ENCODE measurements at regions not wholly inside any gene's neighbourhood (a gene's known extent, or its start where the extent isn't known, plus 50 kb on each side); places are given as distances from the start of the nearest gene placed in this dataset.
"Not testable (repeated sequence)": the region's sequence is repeated elsewhere in the genome, so short reads cannot be mapped to it uniquely, and the experiment has no call there.

GRCh38 chr5:60036192-60036938 lies 142.8 kb upstream of the PDE4D start:
- no peak for DNase-seq

- DNase-seq, result no peak
Observed at GRCh38 chr5:60026161-60026560, 132.6 kb upstream of the PDE4D start.

- no peak for DNase-seq
Observed at GRCh38 chr5:60024104-60024503, 130.6 kb upstream of the PDE4D start.

- no peak for DNase-seq
Observed at GRCh38 chr5:60023255-60023654, 129.7 kb upstream of the PDE4D start.

GRCh38 chr5:60020457-60020856 lies 126.9 kb upstream of the PDE4D start:
- DNase-seq, result no peak

- not testable (repeated sequence) for DNase-seq
Observed at GRCh38 chr5:60018960-60019359, 125.4 kb upstream of the PDE4D start.

GRCh38 chr5:60018091-60018490 lies 124.6 kb upstream of the PDE4D start:
- DNase-seq, result no peak

- no peak for DNase-seq
Observed at GRCh38 chr5:60014331-60014730, 120.8 kb upstream of the PDE4D start.

GRCh38 chr5:60010853-60011252 lies 117.3 kb upstream of the PDE4D start:
- no peak for DNase-seq

GRCh38 chr5:60010328-60010727 lies 116.8 kb upstream of the PDE4D start:
- peak; percentile 50 for DNase-seq

GRCh38 chr5:60007729-60008128 lies 114.2 kb upstream of the PDE4D start:
- DNase-seq, result no peak

GRCh38 chr5:59999056-59999455 lies 105.5 kb upstream of the PDE4D start:
- no peak for DNase-seq

- DNase-seq, result no peak
Observed at GRCh38 chr5:59992206-59992605, 98.7 kb upstream of the PDE4D start.

- DNase-seq, result peak; percentile 96
Observed at GRCh38 chr5:59988396-59988795, 94.9 kb upstream of the PDE4D start.

GRCh38 chr5:59976342-59976741 lies 82.8 kb upstream of the PDE4D start:
- DNase-seq, result no peak

- DNase-seq, result no peak
Observed at GRCh38 chr5:59972043-59972442, 78.5 kb upstream of the PDE4D start.

- DNase-seq, result no peak
Observed at GRCh38 chr5:59959330-59959729, 65.8 kb upstream of the PDE4D start.

GRCh38 chr5:59956130-59956783 lies 62.7 kb upstream of the PDE4D start:
- DNase-seq, result no peak

- DNase-seq, result no peak
Observed at GRCh38 chr5:59955241-59955640, 61.7 kb upstream of the PDE4D start.

GRCh38 chr5:59943452-59944113 lies 50.1 kb upstream of the PDE4D start:
- DNase-seq, result no peak

Data from MV-4-11 (cell line).